Adipocyte (in vitro differentiated cells): ENCODE measurements at regions not wholly inside any gene's neighbourhood (a gene's known extent, or its start where the extent isn't known, plus 50 kb on each side); places are given as distances from the start of the nearest gene placed in this dataset.
"Not testable (repeated sequence)": the region's sequence is repeated elsewhere in the genome, so short reads cannot be mapped to it uniquely, and the experiment has no call there.

ENCODE experiments used
- DNase-seq: peaks from one replicate; pipeline ENCODE4 v3.0.0-alpha.2; 2015; ENCODE audit warnings: low read depth
- H3K27me3 ChIP-seq: replicated peaks from 2 replicates; pipeline ENCODE4 v1.7.0; 2013; ENCODE audit warnings: mild to moderate bottlenecking, low read length, moderate library complexity; ENCODE audit not compliant: control insufficient read depth, insufficient read depth
- H3K36me3 ChIP-seq: 2 replicates; pipeline ENCODE4 v1.7.0; 2013; ENCODE audit warnings: low read length, mild to moderate bottlenecking, moderate library complexity; ENCODE audit not compliant: control insufficient read depth, insufficient read depth, severe bottlenecking
- H3K4me1 ChIP-seq: 2 replicates; pipeline ENCODE4 v1.7.0; 2013; ENCODE audit warnings: mild to moderate bottlenecking, low read length, moderate library complexity; ENCODE audit not compliant: control insufficient read depth, insufficient read depth
- H3K4me3 ChIP-seq: 2 replicates; pipeline ENCODE4 v1.7.0; 2013; ENCODE audit warnings: mild to moderate bottlenecking, low read length, moderate library complexity
- H3K9ac ChIP-seq: 2 replicates; pipeline ENCODE4 v1.7.0; 2013; ENCODE audit warnings: mild to moderate bottlenecking, low read length, moderate library complexity
- H3K9me3 ChIP-seq: 2 replicates; pipeline ENCODE4 v1.7.0; 2013; ENCODE audit warnings: mild to moderate bottlenecking, low read length, moderate library complexity; ENCODE audit not compliant: control insufficient read depth

DNA sequence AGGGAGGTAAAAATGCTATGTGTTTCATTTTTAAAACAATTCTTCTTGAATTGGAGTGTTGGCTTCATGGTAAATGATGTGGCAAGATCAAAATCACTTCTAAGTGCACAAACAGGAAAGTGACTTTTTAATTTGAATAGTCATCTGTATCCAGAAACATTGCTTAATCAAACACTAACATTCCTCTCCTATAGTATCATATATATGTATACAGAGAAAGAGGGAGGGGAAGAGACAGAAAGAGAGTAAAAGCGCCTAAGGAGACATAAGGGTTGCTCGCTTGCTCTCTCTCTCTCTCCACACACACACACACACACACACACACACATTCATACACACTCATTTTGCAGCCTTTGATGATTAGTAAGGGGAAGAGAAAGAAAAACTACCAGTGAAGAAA lies 95.4 kb upstream of the PRDM9 start:
- Histone ChIP-seq H3K36me3 (no peaks in the 10 kb centered on the region), H3K9ac (no peak overlapping the region), H3K4me1 (no peaks in the 10 kb centered on the region), H3K9me3 (no peaks in the 10 kb centered on the region), H3K4me3 (no peak overlapping the region), H3K27me3 (no peaks in the 10 kb centered on the region)
- no peak for DNase-seq

DNA sequence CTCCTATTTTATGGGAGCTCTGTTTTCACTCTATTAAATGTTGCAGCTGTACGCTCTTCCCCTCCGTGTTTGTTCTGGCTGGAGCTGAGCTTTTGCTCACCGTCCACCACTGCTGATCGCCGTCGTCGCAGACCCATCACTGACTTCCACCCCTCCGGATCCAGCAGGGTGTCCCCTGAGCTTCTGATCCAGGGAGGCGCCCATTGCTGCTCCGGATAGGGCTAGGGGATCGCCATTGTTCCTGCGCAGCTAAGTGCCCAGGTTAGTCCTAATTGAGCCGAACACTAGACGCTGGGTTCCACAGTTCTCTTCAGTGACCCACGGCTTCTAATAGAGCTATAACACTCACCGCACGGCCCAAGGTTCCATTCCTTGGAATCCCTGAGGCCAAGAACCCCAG lies 96.2 kb upstream of the PRDM9 start:
- no peaks in the 10 kb centered on the region for H3K27me3 ChIP-seq
- no peak for DNase-seq
- no peak overlapping the region for H3K9ac ChIP-seq
- no peak overlapping the region for H3K4me3 ChIP-seq
- H3K9me3 ChIP-seq, result no peaks in the 10 kb centered on the region
- H3K4me1 ChIP-seq, result peaks cover 4% of the 10 kb centered on the region
- no peaks in the 10 kb centered on the region for H3K36me3 ChIP-seq

DNA sequence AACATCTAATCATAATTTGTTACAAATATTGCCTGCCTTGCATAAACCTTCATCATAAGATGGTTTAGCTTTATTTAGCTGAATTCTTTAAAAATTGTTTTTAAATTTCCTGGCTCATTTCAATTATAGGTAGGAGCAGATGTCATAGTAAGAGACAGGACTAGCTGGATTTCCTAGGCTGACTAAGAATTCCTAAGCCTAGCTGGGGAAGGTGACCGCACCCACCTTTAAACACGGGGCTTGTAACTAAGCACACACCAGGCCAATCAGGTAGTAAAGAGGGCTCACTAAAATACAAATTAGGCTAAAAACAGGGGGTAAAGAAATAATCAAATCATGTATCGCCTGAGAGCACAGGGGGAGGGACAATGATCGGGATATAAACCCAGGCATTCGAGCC lies 96.6 kb upstream of the PRDM9 start:
- not testable (repeated sequence) for H3K4me1 ChIP-seq

DNA sequence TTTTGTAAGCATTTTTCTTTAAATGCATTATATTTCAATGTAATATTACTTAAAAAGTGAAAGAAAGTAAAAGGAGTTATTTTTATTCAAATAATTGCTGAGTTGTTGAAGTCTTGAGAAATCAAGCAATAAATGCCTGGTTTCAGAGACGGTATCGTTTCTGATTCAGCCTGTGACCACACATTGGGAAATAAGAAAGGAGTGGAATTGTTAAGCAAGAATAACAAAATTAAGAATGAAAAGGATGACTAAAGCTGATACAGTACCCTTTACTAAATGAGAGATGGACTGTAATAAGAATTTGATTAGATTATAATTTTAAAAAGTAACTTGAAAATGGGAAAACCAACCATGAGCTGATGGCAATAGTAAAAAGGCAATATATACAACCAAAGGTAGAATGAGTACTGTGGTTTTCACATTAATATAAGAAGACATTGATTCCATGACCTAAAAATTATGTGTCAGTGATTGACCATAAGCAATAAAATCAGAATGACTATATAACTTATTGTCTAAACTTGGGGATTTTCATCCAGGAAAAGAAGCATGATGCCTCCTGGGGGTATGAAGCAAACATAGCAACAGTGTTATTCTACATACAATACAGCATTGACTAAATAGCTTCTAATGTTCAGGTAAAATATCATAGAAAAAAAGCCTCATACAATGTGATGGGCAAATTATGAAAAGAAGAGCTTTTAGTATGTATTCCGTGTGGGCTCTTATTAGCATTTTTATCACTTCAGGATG lies 101.9 kb upstream of the PRDM9 start:
- Histone ChIP-seq H3K27me3 (no peaks in the 10 kb centered on the region), H3K4me3 (peak overlapping the region; percentile 64), H3K9ac (no peak overlapping the region), H3K9me3 (no peaks in the 10 kb centered on the region), H3K36me3 (no peaks in the 10 kb centered on the region), H3K4me1 (peaks cover 4% of the 10 kb centered on the region)
- no peak for DNase-seq

More for the DNA sequence above, 96.6 kb upstream of the PRDM9 start:
- H3K9me3 ChIP-seq, H3K4me3 ChIP-seq, H3K9ac ChIP-seq, H3K27me3 ChIP-seq, H3K36me3 ChIP-seq, DNase-seq: not testable (repeated sequence)

DNA sequence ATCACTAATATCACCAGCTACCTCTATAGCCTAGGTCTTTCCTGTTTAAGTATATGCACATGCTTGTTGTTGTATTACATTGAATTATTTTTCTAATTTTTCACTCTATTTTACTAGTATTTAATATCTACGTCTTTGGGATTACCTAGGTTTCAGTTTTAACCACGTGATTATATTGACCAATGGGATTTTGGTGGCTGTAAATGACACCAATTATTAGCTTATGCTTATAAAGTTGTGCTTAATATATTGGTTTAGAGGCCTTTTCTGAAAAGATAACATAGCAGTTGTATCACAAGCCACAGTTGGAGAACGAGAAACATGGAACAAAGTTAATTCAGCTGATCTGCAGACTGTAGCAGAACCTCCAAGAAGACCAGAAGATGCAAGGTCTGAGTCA lies 104.8 kb upstream of the PRDM9 start:
- Histone ChIP-seq H3K4me1 (peaks cover 4% of the 10 kb centered on the region), H3K9me3 (peaks cover 2% of the 10 kb centered on the region), H3K4me3 (no peak overlapping the region), H3K9ac (no peak overlapping the region), H3K36me3 (no peaks in the 10 kb centered on the region), H3K27me3 (no peaks in the 10 kb centered on the region)
- no peak for DNase-seq

DNA sequence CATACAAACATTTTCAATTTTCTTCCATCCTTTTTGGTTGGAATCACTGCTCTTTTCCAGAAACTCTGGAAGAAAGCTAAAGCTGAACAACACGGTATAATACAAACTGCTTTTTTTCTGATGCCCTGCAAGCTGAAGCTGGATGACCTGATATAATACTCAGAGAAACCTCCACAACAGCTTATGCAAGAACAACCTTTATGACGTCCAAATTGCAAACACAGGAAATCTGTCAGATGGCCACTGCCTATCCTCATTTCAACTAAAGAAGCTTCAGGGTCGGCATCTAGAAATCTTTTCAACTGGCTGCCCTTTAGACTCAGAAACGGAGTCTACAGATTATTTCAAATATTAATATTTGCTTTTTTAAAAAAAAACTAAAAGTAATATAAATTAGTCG lies 106.5 kb upstream of the PRDM9 start:
- Histone ChIP-seq H3K9me3 (peaks cover 2% of the 10 kb centered on the region), H3K36me3 (no peaks in the 10 kb centered on the region), H3K4me3 (no peak overlapping the region), H3K9ac (no peak overlapping the region), H3K27me3 (no peaks in the 10 kb centered on the region), H3K4me1 (no peaks in the 10 kb centered on the region)
- DNase-seq, result no peak

DNA sequence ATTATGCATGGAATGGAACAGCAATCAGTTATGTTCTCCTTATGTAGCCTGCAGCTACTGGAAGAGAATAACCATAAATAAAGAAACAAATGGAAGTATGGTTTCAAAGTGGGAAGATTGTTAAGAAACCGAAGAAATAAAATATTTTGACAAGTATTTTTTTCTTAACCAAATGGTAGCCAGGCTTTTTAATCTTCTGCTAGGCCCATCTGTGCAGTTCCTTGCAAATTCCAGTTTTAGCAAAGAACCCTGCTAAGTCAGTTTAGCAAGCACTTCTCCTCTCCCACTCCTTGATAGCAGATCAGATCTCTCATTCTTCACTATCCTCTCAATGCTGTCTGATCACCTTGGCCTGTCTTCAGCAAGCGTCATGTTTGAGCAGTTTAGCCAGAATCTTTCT lies 111.1 kb upstream of the PRDM9 start:
- no peak overlapping the region for H3K4me3 ChIP-seq
- H3K27me3 ChIP-seq, result no peaks in the 10 kb centered on the region
- no peak overlapping the region for H3K9ac ChIP-seq
- no peak for DNase-seq
- peaks cover 2% of the 10 kb centered on the region for H3K9me3 ChIP-seq
- no peaks in the 10 kb centered on the region for H3K4me1 ChIP-seq
- no peaks in the 10 kb centered on the region for H3K36me3 ChIP-seq

DNA sequence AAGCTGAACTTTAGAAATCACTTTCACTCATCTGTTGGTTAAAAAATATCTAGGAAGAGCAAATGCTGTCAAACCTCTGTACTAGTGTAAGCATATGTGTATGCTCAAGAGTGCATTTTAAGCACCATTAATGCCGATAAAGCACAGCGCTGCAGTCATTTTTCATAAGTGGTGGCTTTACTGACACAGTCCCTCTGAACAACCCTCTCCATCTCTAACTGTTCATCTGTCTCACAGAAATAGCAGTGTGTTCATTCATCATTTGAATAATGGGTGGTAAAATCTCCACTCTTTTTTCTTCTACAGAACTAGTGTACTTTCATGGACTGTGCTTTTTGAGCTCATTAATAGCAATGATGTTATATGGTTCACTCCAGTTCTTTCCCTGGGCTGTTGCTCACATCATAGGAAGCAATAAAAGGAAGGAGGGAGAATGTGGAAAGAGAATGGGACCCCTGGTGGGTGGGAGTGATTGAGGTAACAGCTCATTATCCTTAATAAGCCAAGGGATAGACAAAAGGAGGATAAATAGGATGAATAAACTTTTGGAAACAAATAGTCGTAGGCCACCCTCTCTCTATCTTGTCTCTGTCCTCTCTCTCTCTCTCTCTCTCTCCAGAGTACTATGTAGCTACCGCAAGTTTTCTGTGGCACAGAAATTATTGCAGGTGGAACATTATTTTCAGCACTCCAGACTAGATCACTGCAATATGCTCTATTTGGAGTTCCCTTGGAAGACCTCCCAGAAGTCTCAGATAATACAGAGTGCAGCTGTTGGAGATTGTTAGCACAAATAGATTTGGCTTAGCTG lies 117.9 kb upstream of the PRDM9 start:
- no peak for DNase-seq

DNA sequence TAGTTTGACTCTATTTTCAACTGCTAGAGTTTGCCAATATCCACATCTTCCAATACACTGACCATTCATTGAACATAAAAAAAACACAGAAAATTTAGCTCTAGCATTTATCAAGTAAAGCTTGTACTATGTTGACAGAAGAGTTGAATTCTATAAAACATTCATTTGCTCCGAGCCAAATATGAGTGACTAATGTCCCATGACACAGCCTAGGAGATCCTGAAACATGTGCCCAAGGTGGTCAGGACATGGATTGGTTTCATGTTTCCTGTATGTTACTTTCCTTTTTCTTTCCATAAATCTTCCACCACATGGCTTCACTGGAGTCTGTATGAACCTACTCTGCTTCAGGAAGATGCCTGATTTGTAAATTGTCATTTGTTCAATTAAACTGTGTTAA lies 122.4 kb upstream of the PRDM9 start:
- Histone ChIP-seq H3K27me3 (no peaks in the 10 kb centered on the region), H3K4me3 (no peak overlapping the region), H3K4me1 (no peaks in the 10 kb centered on the region), H3K9ac (no peak overlapping the region), H3K9me3 (no peaks in the 10 kb centered on the region), H3K36me3 (no peaks in the 10 kb centered on the region)
- DNase-seq, result no peak

More for the DNA sequence above, 117.9 kb upstream of the PRDM9 start:
- Histone ChIP-seq H3K36me3 (no peaks in the 10 kb centered on the region), H3K9me3 (no peaks in the 10 kb centered on the region), H3K4me3 (no peak overlapping the region), H3K27me3 (no peaks in the 10 kb centered on the region), H3K4me1 (no peaks in the 10 kb centered on the region), H3K9ac (no peak overlapping the region)

DNA sequence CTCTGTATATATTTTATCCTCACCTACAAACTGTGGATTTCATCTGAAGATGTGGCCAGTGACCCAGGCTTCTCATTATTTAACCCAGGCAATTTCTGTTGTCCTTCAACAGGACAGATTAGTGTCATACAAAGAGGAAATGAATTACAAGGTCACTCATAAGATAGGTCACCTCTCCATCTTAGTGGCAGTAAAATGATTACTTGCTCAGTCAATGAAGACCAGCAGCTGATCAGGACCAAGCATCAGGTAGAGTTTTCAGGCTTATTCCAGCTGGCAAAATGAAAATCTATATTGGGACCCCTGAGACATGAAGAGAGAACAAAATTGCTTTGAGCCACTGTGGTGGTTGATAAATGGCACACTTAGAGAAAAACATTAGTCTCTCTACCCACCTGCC lies 135.2 kb upstream of the PRDM9 start:
- no peaks in the 10 kb centered on the region for H3K27me3 ChIP-seq
- H3K4me3 ChIP-seq, result no peak overlapping the region
- H3K36me3 ChIP-seq, result no peaks in the 10 kb centered on the region
- H3K9me3 ChIP-seq, result no peaks in the 10 kb centered on the region
- DNase-seq, result no peak
- H3K9ac ChIP-seq, result no peak overlapping the region
- H3K4me1 ChIP-seq, result no peaks in the 10 kb centered on the region

DNA sequence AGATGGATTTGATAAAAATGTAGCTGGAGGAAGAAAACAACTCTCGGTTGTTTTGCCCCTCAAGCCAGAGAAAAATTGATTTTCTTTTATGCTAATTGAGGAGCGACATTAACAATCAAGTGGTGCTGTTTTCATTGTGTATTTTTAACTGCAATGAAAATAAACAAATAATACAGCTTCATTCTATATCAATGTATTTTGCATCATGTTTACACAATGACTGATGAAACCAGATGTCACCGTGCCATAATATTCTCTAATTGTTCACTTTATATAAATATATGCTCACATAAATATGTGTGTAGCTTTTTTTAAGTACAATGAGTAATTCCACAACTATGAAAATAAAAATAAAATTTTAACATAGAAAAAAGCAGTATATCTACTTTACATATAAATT lies 139.0 kb upstream of the PRDM9 start:
- DNase-seq, result no peak
- Histone ChIP-seq H3K9ac (no peak overlapping the region), H3K36me3 (no peaks in the 10 kb centered on the region), H3K27me3 (no peaks in the 10 kb centered on the region), H3K9me3 (no peaks in the 10 kb centered on the region), H3K4me3 (no peak overlapping the region), H3K4me1 (no peaks in the 10 kb centered on the region)
